NT2/D1 (cell line): ENCODE measurements at regions not wholly inside any gene's neighbourhood (a gene's known extent, or its start where the extent isn't known, plus 50 kb on each side); places are given as distances from the start of the nearest gene placed in this dataset.
A peak's percentile ranks its signal among the peaks of the same experiment; 100 is the strongest.
"Not testable (repeated sequence)": the region's sequence is repeated elsewhere in the genome, so short reads cannot be mapped to it uniquely, and the experiment has no call there.

Source experiments
- DNase-seq: peaks from one replicate; pipeline ENCODE4 v3.0.0-alpha.2; 2011; ENCODE audit warnings: low read depth, low spot score
- H3K27me3 ChIP-seq: 2 replicates; pipeline ENCODE4 v1.6.0; 2011; ENCODE audit warnings: mild to moderate bottlenecking; ENCODE audit not compliant: insufficient read length, insufficient read depth
- H3K36me3 ChIP-seq: 2 replicates; pipeline ENCODE4 v1.6.1; 2011; ENCODE audit warnings: mild to moderate bottlenecking, low read length, mixed read lengths; ENCODE audit not compliant: insufficient read depth, insufficient read length
- H3K4me1 ChIP-seq: 2 replicates; pipeline ENCODE4 v1.5.1; 2011; ENCODE audit not compliant: insufficient read depth, insufficient read length
- H3K4me3 ChIP-seq: 2 replicates; pipeline ENCODE4 v1.5.1; 2011; ENCODE audit warnings: low read depth; ENCODE audit not compliant: insufficient read length
- H3K9ac ChIP-seq: 2 replicates; pipeline ENCODE4 v1.6.0; 2011; ENCODE audit warnings: low read depth; ENCODE audit not compliant: insufficient read length
- H3K9me3 ChIP-seq: 2 replicates; pipeline ENCODE4 v1.5.1; 2011; ENCODE audit warnings: mild to moderate bottlenecking, low read length; ENCODE audit not compliant: insufficient read depth
- SUZ12 ChIP-seq: IDR thresholded peaks from 2 replicates; pipeline ENCODE4 v1.6.1; 2011; ENCODE audit not compliant: insufficient read length, insufficient read depth; ENCODE audit errors: extremely low read depth
- YY1 ChIP-seq: IDR thresholded peaks from 2 replicates; pipeline ENCODE4 v1.6.1; 2011; ENCODE audit not compliant: insufficient read length, insufficient read depth
- ZNF274 ChIP-seq: IDR thresholded peaks from 2 replicates; pipeline ENCODE4 v1.6.1; 2011; ENCODE audit warnings: mild to moderate bottlenecking, low read depth, low read length

GRCh38 chr12:131640525-131640924, 70.4 kb upstream of the SFSWAP start:
- no peak overlapping the region for H3K9ac ChIP-seq
- DNase-seq, result no peak
- no peak overlapping the region for H3K4me3 ChIP-seq
- no peaks in the 10 kb centered on the region for H3K36me3 ChIP-seq
- H3K27me3 ChIP-seq, result no peaks in the 10 kb centered on the region
- no peak for TF ChIP-seq YY1
- no peak for TF ChIP-seq SUZ12
- H3K9me3 ChIP-seq, result no peaks in the 10 kb centered on the region
- peaks cover 15% of the 10 kb centered on the region for H3K4me1 ChIP-seq

GRCh38 chr12:131641315-131641714, 69.6 kb upstream of the SFSWAP start:
- H3K4me3 ChIP-seq, result no peak overlapping the region
- H3K4me1 ChIP-seq, result peaks cover 15% of the 10 kb centered on the region
- H3K36me3 ChIP-seq, result no peaks in the 10 kb centered on the region
- no peaks in the 10 kb centered on the region for H3K9me3 ChIP-seq
- TF ChIP-seq YY1, result no peak
- no peak for TF ChIP-seq SUZ12
- TF ChIP-seq ZNF274, result no peak
- no peak overlapping the region for H3K9ac ChIP-seq
- no peaks in the 10 kb centered on the region for H3K27me3 ChIP-seq
- DNase-seq, result no peak

- DNase-seq, result no peak
- Histone ChIP-seq H3K36me3 (no peaks in the 10 kb centered on the region), H3K4me3 (no peak overlapping the region), H3K4me1 (peaks cover 15% of the 10 kb centered on the region), H3K9me3 (no peaks in the 10 kb centered on the region), H3K27me3 (no peaks in the 10 kb centered on the region), H3K9ac (no peak overlapping the region)
- TF ChIP-seq YY1 (no peak), ZNF274 (no peak), SUZ12 (no peak)
These were observed 68.8 kb upstream of the SFSWAP start for GRCh38 chr12:131642101-131642540.

- peaks cover 15% of the 10 kb centered on the region for H3K4me1 ChIP-seq
- no peak overlapping the region for H3K9ac ChIP-seq
- H3K9me3 ChIP-seq, result no peaks in the 10 kb centered on the region
- no peaks in the 10 kb centered on the region for H3K36me3 ChIP-seq
- H3K4me3 ChIP-seq, result no peak overlapping the region
- TF ChIP-seq SUZ12 (no peak), ZNF274 (no peak), YY1 (no peak)
- DNase-seq, result no peak
- no peaks in the 10 kb centered on the region for H3K27me3 ChIP-seq
These were observed 68.1 kb upstream of the SFSWAP start for GRCh38 chr12:131642771-131643170.

- H3K27me3 ChIP-seq, result no peaks in the 10 kb centered on the region
- H3K36me3 ChIP-seq, result no peaks in the 10 kb centered on the region
- peaks cover 15% of the 10 kb centered on the region for H3K4me1 ChIP-seq
- DNase-seq, result no peak
- H3K4me3 ChIP-seq, result no peak overlapping the region
- no peaks in the 10 kb centered on the region for H3K9me3 ChIP-seq
- H3K9ac ChIP-seq, result no peak overlapping the region
- no peak for TF ChIP-seq SUZ12
- no peak for TF ChIP-seq ZNF274
- no peak for TF ChIP-seq YY1
These were observed 67.0 kb upstream of the SFSWAP start for GRCh38 chr12:131643631-131644452.

GRCh38 chr12:131644481-131644880, 66.4 kb upstream of the SFSWAP start:
- H3K27me3 ChIP-seq, result no peaks in the 10 kb centered on the region
- H3K4me3 ChIP-seq, result no peak overlapping the region
- no peak for TF ChIP-seq SUZ12
- TF ChIP-seq ZNF274, result no peak
- no peak for TF ChIP-seq YY1
- H3K4me1 ChIP-seq, result peaks cover 15% of the 10 kb centered on the region
- H3K9me3 ChIP-seq, result no peaks in the 10 kb centered on the region
- no peaks in the 10 kb centered on the region for H3K36me3 ChIP-seq
- peak overlapping the region; percentile 16 for H3K9ac ChIP-seq
- DNase-seq, result no peak

- not testable (repeated sequence) for H3K9me3 ChIP-seq, DNase-seq, H3K4me3 ChIP-seq, H3K27me3 ChIP-seq, H3K36me3 ChIP-seq
- peaks cover 15% of the 10 kb centered on the region for H3K4me1 ChIP-seq
- H3K9ac ChIP-seq, result peak overlapping the region; percentile 16
These were observed 66.0 kb upstream of the SFSWAP start for GRCh38 chr12:131644917-131645316.

- peaks cover 15% of the 10 kb centered on the region for H3K4me1 ChIP-seq
- H3K27me3 ChIP-seq, H3K9ac ChIP-seq, H3K4me3 ChIP-seq, H3K9me3 ChIP-seq, DNase-seq, H3K36me3 ChIP-seq: not testable (repeated sequence)
These were observed 65.3 kb upstream of the SFSWAP start for GRCh38 chr12:131645557-131645956.

- H3K4me1 ChIP-seq, result peaks cover 15% of the 10 kb centered on the region
- not testable (repeated sequence) for H3K36me3 ChIP-seq, H3K4me3 ChIP-seq, H3K9me3 ChIP-seq, H3K27me3 ChIP-seq, DNase-seq, H3K9ac ChIP-seq
These were observed 64.4 kb upstream of the SFSWAP start for GRCh38 chr12:131646444-131646843.
